ENCODE measurements at regions not wholly inside any gene's neighbourhood (a gene's known extent, or its start where the extent isn't known, plus 50 kb on each side); places are given as distances from the start of the nearest gene placed in this dataset.
"Not testable (repeated sequence)": the region's sequence is repeated elsewhere in the genome, so short reads cannot be mapped to it uniquely, and the experiment has no call there.

DNA sequence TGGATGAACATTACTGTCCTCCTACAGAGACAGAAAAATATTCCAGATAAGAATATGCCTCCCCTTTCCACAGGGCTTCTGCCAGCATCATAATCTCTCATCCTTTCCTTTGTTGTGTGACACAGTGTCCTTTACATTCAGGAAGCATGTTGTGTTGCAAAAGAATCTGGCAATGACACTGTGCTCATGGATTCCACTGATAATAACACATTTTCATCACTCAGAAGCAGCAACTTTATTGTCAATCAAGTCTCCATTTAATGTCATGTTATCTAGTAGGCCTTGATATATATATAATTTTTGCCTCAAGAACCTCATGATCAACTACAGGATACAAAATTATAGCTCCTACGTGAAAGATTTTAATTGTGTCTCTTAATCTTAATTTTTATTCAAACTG, 833.9 kb downstream of the FSTL5 start:
- no peak for DNase-seq (ENCODE audit: low spot score)

DNA sequence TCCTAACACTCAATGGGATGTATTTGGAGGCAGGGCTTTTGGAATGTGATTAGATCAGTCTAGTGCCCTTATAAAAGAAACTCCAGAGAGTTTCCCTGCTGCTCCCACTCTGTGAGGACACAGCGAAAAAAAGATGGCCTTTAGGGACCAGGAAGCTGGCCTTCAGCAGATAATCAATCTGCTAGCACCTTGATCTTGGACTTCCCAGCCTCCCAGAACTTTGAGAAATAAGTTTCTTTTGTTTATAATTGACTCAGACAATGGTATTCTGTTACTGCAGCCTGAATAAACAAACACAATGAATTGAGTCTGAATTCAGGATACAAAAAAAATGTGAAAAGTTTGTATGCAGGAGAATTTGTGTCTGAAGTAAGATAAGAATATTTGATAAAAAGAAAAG, 842.1 kb downstream of the FSTL5 start:
- no peak for DNase-seq (ENCODE audit: low spot score)

DNA sequence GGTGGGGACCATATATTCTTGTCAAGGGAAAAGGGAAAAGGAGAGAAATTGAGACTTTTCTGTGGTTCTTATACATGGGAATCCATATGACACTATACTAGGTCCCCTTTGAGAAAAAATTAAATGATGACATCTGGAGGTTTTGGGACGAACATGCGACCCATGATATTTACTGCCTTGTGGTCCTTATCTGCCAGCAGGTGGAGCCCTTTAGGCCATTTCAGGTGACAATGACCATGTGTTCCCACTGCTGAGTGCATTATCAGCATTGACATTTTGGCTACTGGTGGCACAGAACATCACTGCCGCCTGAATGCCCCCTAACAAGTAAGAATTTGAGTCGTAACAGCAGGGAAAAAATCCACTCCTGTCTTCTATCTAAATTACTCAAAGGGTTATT, 843.4 kb downstream of the FSTL5 start:
- DNase-seq (ENCODE audit: low spot score) = peak; percentile 68

DNA sequence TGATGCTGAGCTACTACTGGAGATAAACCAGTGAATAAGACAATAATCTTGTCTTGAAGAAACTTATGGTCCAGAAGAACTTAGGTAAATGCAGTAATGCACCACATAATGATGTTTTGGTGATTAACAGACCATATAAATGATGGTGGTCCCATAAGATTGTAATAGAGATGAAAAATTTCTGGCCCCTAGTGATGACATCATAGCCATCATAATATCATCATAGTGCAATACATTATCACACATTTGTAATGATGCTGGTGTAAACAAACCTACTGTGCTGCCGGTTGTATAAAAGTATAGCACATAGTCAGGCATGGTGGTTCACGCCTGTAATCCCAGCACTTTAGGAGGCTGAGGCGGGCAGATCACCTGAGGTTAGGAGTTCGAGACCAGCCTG, 846.8 kb downstream of the FSTL5 start:
- no peak for DNase-seq (ENCODE audit: low spot score)

DNA sequence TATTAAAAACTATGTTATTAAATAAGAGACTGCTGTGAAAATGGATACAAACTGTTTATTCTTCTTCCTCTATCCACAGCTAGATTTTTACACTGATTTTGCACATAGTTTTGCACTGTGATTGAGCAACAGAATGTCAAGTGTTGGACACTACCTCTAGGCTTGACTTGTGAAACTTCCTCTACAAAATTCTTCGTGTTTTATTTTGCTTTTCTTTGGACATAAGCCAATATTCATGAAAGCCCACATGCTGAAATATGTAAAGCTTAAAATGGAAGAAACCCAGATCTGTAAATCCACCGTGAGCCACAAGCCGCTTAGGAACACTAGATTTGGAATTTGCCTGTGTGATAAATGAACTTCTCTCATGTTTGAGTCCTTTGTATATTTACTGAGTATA, 849.4 kb downstream of the FSTL5 start:
- DNase-seq (ENCODE audit: low spot score) = no peak

DNA sequence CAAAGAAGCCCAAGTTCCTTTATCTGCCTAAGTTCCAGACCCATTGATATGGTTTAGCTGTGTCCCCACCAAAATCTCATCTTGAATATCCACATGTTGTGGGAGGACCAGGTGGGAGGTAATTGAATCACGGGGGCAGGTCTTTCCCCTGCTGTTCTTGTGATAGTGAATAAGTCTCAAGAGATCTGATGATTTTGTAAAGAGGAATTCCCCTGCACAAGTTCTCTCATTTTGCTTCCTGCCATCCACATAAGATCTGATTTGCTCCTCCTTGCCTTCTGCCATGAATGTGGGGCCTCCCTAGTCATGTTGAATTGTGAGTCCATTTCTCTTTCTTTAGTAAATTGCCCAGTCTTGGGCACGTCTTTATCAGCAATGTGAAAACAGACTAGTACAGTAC, 860.2 kb downstream of the FSTL5 start:
- DNase-seq (ENCODE audit: low spot score) = no peak

DNA sequence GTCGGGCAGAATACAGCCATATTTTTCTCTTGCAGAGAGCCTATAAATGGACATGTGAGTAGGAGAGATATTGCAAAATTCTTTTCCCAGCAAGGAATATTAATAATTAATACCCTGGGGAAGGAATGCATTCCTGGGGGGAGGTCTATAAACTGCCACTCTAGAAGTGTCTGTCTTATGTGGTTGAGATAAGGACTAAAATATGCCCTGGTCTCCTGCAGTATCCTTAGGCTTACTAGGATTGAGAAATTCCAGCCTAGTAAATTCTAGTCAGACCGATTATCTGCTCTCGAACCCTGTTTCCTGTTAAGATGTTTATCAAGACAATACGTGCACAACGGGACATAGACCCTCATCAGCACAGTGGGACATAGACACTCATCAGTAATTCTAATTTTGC, 872.6 kb downstream of the FSTL5 start:
- DNase-seq (ENCODE audit: low spot score) = no peak

DNA sequence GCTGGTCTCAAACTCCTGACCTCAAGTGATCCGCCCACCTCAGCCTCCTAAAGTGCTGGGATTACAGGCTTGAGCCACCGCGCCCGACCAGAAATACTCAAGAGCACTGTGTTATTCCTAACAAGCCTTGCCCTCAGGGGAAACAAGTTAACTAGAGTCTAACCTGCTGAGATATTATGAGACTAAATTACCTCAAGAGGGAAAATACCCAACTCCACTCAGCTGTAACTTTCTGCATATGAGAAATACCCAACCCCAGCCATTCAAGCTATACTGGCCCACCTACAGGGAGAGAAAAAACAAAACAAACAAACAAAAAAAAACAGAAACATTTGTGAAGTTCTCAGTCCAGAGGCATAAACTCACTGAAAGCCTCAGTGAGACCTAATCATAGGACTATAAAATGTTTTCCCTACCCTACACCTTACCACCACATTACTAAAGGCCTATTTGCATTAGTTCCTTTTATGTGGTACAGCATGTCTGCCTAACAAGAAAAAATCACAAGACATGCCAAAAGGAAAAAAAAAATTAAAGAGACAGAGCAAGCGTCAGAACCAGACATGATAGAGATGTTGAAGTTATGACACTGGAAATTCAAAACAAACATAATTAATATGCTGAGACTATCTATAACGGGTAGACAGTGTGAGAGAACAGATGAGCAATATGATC, 876.0 kb downstream of the FSTL5 start:
- DNase-seq (ENCODE audit: low spot score) = no peak

DNA sequence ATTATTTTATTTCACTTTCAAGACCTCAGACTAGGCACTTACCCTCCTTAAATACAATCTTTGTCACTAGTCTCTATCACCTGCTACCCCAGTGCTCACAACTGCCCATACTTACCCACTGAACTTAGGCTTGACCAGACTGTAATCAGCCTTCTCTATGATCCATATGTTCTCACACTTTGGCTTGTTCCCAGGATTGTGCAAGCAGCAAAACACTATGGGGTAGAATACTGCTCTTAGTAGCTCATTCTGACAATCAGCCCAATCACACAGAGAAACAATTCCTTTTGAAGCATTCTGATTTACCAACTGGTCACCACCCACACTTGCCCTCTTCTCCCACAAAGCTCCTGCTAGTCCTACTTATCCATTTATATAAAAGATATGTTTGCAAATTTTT, 878.3 kb downstream of the FSTL5 start:
- DNase-seq (ENCODE audit: low spot score) = no peak

DNA sequence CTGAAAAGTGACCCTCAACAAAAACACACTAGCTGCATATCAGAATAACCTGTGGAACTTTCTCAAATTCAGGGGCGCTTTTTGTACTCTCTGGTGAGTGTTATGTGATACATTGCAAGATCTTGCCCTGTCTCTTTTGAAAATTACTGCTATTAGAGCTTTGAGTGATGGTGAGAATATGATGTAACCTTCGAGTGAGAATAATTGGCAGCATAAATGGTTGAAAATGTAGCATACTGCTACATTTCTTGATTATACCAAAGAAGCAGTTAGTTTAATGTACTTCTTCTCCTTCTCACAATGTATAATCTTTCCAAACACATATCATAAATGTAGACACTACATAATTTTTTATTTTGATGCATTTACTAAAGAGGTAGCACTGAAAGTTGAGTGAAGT, 882.9 kb downstream of the FSTL5 start:
- DNase-seq (ENCODE audit: low spot score) = no peak

DNA sequence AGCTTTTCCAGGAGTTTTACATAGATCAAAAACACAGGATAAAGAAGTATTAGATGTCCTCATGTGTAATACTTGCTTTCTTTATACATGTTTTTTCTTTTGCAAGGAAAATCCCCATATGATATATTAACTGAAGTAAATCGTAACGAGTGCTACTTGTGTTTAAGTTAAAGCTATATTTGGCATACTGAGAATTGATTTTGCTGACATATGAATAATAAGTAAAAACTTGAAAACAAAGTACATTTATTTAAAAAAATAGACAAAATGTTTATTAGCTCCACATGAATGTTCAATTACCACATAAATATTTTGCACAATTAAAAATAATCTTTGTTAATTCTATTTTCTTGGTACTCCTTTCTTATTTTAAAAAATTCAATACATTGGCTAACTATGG, 884.7 kb downstream of the FSTL5 start:
- DNase-seq (ENCODE audit: low spot score) = no peak

DNA sequence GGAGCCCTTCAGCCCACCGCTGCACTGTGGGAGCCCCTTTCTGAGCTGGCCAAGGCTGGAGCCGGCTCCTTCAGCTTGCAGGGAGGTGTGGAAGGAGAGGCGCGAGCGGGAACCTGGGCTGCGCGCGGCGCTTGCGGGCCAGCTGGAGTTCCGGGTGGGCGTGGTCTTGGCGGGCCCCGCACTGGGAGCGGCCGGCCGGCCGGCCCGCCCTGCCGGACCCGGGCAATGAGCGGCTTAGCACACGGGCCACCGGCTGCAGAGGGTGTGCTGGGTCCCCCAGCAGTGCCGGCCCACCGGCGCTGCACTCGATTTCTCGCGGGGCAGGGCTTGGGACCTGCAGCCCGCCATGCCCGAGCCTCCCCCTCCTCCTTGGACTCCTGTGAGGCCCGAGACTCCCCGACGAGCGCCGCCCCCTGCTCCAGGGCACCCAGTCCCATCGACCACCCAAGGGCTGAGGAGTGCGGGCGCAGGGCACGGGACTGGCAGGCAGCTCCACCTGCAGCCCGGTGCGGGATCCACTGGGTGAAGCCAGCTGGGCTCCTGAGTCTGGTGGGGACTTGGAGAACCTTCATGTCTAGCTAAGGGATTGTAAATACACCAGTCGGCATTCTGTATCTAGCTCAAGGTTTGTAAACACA, 886.5 kb downstream of the FSTL5 start:
- not testable (repeated sequence) for DNase-seq (ENCODE audit: low spot score)

DNA sequence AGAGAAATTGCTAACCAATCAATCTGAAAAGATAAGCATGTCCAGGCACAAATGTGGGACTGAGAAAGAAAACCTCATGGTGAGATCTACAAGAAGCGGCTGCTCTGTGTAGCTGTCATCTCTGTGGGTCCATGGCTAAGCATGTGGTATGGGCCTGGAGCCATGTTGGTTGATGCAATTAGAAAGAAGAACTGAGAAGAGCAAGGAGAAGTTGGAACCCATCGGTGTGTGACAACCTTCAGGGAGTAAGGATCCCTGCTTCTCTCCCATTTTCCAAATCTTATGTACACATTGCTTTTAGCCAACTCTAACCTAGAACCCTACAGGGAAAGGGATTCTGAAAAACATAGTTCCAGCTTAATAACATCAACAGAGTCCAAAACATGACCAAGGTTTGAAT, 890.2 kb downstream of the FSTL5 start:
- no peak for DNase-seq (ENCODE audit: low spot score)

DNA sequence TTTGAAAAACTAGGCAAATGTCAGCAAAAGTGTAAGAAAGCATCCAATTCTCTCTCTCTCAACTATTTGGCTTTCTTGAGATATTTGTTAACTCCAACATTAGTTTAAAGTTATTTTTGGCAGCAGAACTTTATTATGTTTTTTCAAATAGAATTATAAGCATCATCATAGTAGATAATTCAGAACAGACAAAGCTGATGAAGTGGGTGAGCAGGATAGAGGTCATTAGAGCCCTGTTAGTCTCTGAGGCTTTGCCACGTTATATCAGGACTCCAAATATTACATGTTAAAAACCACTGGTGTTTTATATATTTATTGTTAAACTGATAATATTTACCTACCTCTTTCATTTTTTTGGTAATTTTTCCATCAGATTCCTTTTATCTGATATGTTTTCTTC, 903.0 kb downstream of the FSTL5 start:
- DNase-seq (ENCODE audit: low spot score) = no peak

DNA sequence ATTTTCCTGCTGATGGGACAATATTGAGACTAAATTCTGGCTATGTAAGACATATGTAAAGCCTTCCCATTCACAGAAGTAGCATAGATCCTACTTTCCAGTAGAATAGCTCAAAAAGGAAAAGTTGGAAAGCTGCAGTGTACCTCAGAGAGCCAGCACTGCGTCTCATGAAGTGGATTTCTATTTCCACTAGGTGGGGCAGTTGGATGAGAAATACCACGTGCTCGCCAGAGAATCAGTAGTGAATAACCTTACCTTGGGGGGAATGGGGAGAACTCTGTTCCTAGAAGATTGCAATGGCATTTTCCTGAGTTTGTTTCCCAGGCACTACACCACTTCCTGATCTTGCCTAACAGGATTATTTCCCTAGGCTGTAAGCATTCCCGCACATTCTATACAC, 907.1 kb downstream of the FSTL5 start:
- peak; percentile 58 for DNase-seq (ENCODE audit: low spot score)

DNA sequence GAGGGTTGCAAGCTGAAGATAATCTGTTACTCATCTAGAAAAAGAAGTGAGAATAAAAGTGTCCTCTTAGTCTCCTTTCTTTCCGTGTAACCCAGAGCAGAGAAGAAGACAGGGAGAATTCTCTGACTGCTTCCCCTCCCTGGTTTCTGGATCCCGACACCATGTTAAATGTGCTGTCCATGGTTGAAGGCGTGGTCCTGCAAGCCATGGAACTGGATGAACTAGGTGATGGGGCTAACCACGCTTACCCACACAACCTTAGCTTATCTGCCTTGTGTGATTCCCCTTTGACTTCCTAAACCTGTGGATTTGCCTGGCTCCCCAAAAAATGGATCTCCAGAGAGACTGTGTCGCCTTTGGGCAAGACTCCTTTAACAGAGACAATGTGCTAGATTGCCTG, 907.6 kb downstream of the FSTL5 start:
- DNase-seq (ENCODE audit: low spot score) = no peak

DNA sequence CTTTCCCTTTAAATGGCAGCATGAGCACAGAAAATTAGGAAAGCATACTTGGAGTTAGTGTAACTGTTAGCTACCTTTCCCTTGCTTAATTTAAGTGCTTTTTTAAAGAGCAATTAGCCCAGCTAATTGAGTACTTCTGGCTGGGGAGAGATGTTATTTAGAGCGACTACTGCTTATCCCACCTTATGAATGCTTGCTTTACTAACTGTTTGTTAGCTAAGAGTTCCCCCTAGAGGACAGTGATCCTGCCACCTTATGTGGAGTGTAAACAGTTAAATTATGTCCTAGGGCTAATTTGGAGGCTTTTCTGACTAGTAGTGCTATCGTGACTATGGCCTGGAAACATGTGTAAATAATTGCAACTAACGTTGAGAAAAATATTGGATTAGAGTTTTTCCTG, 909.4 kb downstream of the FSTL5 start:
- no peak for DNase-seq (ENCODE audit: low spot score)

DNA sequence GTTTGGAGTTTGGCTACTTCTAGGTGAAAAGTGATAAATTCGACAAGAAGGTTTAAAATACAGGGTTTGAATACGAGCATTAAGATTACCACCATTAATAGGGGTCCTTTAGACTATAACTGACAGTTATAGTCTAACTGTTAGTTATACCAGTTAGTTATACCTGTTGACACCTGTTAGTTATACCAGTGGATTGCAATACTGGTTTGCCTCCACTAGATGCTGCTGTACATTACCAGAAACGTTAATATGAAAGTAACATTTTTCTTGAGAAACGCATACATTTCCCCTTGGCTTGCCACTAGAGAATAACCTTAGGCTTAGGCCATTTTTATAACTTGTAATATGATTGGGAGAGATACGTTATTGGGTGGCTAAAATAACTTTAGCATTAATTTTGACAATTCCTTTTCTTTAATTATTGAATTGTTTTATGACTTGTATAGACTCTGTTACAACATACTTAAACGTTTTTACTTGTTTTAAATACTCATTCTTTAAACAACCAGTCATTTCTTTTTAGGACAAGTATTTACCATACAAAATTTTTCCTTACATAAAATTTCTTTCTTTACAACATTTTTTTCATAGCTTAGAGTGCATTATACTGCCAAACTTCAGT, 911.2 kb downstream of the FSTL5 start:
- peak; percentile 49 for DNase-seq (ENCODE audit: low spot score)

DNA sequence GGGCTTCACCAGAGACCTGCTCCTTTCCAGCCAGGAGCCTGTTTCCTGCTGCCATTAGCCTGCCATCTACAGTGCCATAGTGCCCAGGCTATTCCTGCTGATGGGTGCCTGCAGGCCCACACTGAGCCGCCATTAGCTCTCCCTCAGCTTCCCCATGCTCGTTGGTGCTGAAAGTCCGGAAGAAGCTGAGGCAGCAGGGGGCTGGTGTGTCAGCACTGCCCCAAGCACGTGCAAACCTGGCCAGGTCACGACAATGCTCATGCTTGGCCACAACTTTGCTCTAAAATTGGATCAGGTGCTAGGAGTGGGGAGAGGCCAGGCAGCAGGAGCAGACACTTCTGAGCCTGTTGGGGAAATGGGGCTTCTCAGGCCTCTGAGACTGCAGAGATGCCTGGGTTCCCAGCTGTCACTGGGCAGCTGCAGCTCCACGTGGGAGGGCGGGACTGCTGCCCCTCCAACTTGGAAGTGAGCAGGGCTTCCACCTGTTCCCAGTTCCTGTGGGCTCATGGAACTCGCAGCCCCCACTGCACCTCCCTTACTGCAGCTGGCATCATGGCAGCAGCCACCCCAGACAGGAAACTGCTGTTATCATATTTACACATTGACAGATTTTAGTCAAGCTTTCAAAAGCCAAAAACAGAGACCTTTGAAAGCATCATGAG, 913.9 kb downstream of the FSTL5 start:
- DNase-seq (ENCODE audit: low spot score) = no peak

DNA sequence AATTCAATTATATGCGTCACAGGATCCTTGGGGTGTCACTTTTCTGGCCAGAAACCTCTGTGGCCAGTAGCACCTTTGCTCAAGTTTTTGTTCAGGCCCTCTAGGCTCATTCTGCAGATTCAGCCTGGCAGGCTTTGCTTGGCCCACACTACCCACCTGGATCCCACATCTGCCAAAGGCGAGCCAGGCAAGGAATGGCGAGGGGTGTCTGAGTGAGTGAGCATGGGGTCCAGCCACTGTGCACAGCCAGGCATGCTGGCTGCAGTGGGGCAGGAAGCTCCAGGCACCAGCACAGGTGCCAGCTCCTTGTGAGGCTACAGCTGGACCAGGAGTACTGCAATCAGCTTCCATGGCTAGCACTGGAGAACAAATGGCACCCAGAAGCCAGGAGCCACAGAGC, 914.9 kb downstream of the FSTL5 start:
- DNase-seq (ENCODE audit: low spot score) = no peak

DNA sequence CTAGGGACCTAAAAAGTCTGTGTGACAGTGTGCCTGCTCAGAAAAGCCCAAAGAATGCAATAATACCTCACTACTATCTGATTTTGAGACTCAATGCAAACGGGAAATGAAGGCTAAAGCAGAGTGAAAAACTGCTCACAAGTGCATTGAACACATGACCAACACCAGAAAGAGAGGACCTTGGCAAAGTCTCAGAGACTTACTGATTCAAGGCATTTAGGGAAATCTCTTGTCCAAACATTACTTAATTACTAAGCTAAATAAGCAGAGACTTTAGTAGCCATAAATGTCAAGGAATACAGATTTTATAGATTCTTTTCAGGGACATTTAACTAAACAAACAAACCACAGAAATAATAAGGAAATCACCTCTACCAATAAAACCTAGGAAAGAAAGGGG, 916.0 kb downstream of the FSTL5 start:
- DNase-seq (ENCODE audit: low spot score) = no peak

DNA sequence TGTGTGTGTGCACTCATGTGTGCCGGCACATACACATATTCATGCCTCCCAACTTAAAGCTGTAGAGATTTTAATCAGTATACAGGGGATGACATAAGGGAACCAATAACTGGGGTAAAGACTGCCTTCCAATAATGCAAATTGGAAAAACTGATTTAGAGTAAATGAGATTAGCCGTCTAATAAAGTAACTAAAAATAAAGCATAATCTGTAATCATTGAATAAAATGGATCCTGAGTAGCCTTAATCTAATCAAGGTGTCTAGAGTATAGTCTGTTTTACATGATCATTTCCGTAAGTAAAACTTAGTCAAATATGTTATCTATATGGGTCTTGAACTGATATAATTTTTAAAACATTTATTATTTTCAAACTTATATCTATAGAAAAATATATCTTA, 925.8 kb downstream of the FSTL5 start:
- DNase-seq (ENCODE audit: low spot score) = no peak

DNA sequence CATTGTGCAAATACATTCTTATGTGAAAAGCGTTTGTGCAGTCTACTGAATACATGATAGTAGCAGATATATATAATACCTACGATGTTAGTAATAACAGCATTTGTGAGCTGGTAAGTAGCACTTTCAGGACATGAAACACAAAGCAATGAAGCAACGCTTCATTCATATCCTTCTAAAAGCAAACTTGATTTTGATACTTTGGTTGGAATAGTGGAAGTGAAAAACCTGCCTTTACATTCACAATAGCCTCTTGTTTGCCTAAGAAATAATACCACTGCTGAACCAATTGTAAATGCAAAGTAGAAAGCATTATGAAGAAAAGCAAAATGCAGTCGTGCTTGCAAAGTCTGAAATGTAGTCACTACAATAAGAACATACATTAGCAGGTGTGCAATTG, 926.3 kb downstream of the FSTL5 start:
- no peak for DNase-seq (ENCODE audit: low spot score)

All from D341Med (cell line).